Endothelial cell of umbilical vein (primary cell): ENCODE measurements at regions not wholly inside any gene's neighbourhood (a gene's known extent, or its start where the extent isn't known, plus 50 kb on each side); places are given as distances from the start of the nearest gene placed in this dataset.

ENCODE experiments used
- EZH2 ChIP-seq: IDR thresholded peaks from 2 replicates; pipeline ENCODE4 v1.6.1; 2012; ENCODE audit warnings: borderline replicate concordance, low read depth, mild to moderate bottlenecking, moderate library complexity, low read length, inconsistent platforms; ENCODE audit not compliant: severe bottlenecking
- FOS ChIP-seq: IDR thresholded peaks from 2 replicates; pipeline ENCODE4 v1.6.1; 2011; ENCODE audit warnings: mild to moderate bottlenecking, low read length, moderate library complexity, borderline replicate concordance; ENCODE audit not compliant: insufficient read depth
- JUN ChIP-seq: IDR thresholded peaks from 2 replicates; pipeline ENCODE4 v1.6.1; 2011; ENCODE audit warnings: borderline replicate concordance, low read depth; ENCODE audit not compliant: insufficient read length, insufficient read depth
- MYC ChIP-seq: IDR thresholded peaks from one replicate; pipeline ENCODE4 v1.6.1; 2011; ENCODE audit warnings: mild to moderate bottlenecking, low read depth, low read length
- POLR2A ChIP-seq: IDR thresholded peaks from 2 replicates; pipeline ENCODE4 v1.6.1; 2012; ENCODE audit warnings: low read depth, mild to moderate bottlenecking, control low read depth, low read length
- POLR2AphosphoS5 ChIP-seq: IDR thresholded peaks from 2 replicates; pipeline ENCODE4 v1.6.1; 2012; ENCODE audit warnings: low read depth, mild to moderate bottlenecking, control low read depth, low read length, moderate library complexity; ENCODE audit not compliant: insufficient read depth
- TF ChIP-seq, protein P1 (sequence below): IDR thresholded peaks from 2 replicates; pipeline ENCODE4 v1.6.1; 2011; ENCODE audit not compliant: insufficient read depth, insufficient read length
- TF ChIP-seq, protein P2 (sequence below), 2 donors: IDR thresholded peaks; 1 replicate in 1 of 2; 2 replicates in 1 of 2; pipeline ENCODE4 v1.5.1; 2011; ENCODE audit warnings: low read length in 2 of 2, mild to moderate bottlenecking in 2 of 2, moderate library complexity in 2 of 2, control low read depth in 1 of 2, inconsistent platforms in 1 of 2, low read depth in 1 of 2; ENCODE audit not compliant: insufficient read depth in 1 of 2; ENCODE audit errors: extremely low read depth in 1 of 2

GRCh38 chr18:70620837-70621612 is 332.2 kb downstream of the SOCS6 start:
- TF ChIP-seq, protein P1, sequence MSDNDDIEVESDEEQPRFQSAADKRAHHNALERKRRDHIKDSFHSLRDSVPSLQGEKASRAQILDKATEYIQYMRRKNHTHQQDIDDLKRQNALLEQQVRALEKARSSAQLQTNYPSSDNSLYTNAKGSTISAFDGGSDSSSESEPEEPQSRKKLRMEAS = no peak
- TF ChIP-seq, protein P2, sequence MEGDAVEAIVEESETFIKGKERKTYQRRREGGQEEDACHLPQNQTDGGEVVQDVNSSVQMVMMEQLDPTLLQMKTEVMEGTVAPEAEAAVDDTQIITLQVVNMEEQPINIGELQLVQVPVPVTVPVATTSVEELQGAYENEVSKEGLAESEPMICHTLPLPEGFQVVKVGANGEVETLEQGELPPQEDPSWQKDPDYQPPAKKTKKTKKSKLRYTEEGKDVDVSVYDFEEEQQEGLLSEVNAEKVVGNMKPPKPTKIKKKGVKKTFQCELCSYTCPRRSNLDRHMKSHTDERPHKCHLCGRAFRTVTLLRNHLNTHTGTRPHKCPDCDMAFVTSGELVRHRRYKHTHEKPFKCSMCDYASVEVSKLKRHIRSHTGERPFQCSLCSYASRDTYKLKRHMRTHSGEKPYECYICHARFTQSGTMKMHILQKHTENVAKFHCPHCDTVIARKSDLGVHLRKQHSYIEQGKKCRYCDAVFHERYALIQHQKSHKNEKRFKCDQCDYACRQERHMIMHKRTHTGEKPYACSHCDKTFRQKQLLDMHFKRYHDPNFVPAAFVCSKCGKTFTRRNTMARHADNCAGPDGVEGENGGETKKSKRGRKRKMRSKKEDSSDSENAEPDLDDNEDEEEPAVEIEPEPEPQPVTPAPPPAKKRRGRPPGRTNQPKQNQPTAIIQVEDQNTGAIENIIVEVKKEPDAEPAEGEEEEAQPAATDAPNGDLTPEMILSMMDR (IDR thresholded peaks at IDR 0.05; ENCODE audit: extremely low read depth in 1 of 2, insufficient read depth in 1 of 2, low read depth in 1 of 2, low read length in 2 of 2) = no peak
- no peak for TF ChIP-seq POLR2A
- TF ChIP-seq EZH2 = no peak
- TF ChIP-seq POLR2AphosphoS5 = no peak
- no peak for TF ChIP-seq MYC
- TF ChIP-seq FOS = no peak
- TF ChIP-seq JUN = no peak
